GM12873 (cell line): ENCODE measurements at regions not wholly inside any gene's neighbourhood (a gene's known extent, or its start where the extent isn't known, plus 50 kb on each side); places are given as distances from the start of the nearest gene placed in this dataset.

Experiments
- TF ChIP-seq, protein P1 (sequence below): IDR thresholded peaks from 2 replicates; pipeline ENCODE4 v1.5.1; 2012; ENCODE audit warnings: low read depth, mild to moderate bottlenecking, moderate library complexity, low read length, control low read depth; ENCODE audit not compliant: insufficient read depth; ENCODE audit errors: missing control alignments

GRCh38 chr3:102336130-102336529 is 98.7 kb upstream of the ZPLD1 start:
- TF ChIP-seq, protein P1, sequence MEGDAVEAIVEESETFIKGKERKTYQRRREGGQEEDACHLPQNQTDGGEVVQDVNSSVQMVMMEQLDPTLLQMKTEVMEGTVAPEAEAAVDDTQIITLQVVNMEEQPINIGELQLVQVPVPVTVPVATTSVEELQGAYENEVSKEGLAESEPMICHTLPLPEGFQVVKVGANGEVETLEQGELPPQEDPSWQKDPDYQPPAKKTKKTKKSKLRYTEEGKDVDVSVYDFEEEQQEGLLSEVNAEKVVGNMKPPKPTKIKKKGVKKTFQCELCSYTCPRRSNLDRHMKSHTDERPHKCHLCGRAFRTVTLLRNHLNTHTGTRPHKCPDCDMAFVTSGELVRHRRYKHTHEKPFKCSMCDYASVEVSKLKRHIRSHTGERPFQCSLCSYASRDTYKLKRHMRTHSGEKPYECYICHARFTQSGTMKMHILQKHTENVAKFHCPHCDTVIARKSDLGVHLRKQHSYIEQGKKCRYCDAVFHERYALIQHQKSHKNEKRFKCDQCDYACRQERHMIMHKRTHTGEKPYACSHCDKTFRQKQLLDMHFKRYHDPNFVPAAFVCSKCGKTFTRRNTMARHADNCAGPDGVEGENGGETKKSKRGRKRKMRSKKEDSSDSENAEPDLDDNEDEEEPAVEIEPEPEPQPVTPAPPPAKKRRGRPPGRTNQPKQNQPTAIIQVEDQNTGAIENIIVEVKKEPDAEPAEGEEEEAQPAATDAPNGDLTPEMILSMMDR = no peak

- TF ChIP-seq, protein P1 = no peak
These were observed 95.1 kb upstream of the ZPLD1 start for GRCh38 chr3:102339671-102340070.

DNA sequence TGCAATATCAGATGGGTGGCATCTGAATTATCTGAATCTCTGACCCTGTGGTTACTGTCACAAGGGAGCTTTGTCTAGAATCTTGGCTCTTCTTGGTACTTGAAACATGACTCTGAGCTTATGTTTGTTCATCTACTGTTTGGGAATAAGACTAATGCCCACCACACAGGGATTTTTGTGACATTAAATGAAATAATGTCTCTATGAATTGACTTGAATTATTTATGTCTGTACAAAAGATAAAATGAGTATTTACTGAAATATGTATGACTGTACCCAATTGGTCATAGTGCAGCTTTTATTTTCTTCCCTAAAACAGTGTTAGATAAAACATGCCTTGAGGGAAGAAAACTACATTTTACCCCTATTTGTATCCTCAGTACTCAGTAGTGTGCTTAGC is 87.9 kb upstream of the ZPLD1 start:
- TF ChIP-seq, protein P1 = no peak

DNA sequence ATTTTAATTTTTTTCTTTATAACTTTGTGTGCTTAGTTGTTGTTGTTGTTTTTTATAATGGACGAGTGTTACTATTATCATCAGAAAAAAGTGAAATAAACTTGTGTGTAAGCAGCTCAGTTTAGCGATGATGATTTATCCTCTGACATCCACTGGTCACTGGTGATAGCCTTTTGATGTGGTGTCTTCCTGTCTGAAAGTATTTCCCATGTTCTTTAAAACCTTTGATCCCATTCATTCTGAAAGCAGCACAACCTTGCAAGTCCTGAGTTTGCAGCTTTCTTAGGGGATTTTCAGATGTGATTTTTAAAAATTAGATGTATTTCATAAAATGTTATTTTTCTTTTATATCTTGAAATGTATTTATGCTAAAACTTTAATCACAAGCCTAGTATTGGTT is 85.9 kb upstream of the ZPLD1 start:
- TF ChIP-seq, protein P1 = no peak

- TF ChIP-seq, protein P1 = no peak
These were observed 81.7 kb upstream of the ZPLD1 start for GRCh38 chr3:102353148-102353547.

GRCh38 chr3:102353805-102354204 is 81.0 kb upstream of the ZPLD1 start:
- TF ChIP-seq, protein P1 = no peak

- TF ChIP-seq, protein P1 = no peak
These were observed 79.8 kb upstream of the ZPLD1 start for GRCh38 chr3:102354818-102355515.
